Muscle of leg (tissue), 3 donors: ENCODE measurements at regions not wholly inside any gene's neighbourhood (a gene's known extent, or its start where the extent isn't known, plus 50 kb on each side); places are given as distances from the start of the nearest gene placed in this dataset.
"Not testable (repeated sequence)": the region's sequence is repeated elsewhere in the genome, so short reads cannot be mapped to it uniquely, and the experiment has no call there.

ENCODE experiments used
- DNase-seq: peaks from one replicate; pipeline ENCODE4 v3.0.0; 2013
- H3K27ac ChIP-seq: one replicate; pipeline ENCODE4 v1.5.1; 2013; ENCODE audit warnings: mild to moderate bottlenecking, low read length, control low read depth
- H3K27me3 ChIP-seq: one replicate; pipeline ENCODE4 v1.6.1; 2013; ENCODE audit warnings: low read length; ENCODE audit not compliant: control insufficient read depth, insufficient read depth
- H3K36me3 ChIP-seq: one replicate; pipeline ENCODE4 v1.6.1; 2013; ENCODE audit warnings: low read length; ENCODE audit not compliant: control insufficient read depth, insufficient read depth
- H3K4me1 ChIP-seq: one replicate; pipeline ENCODE4 v1.6.1; 2013; ENCODE audit warnings: low read length; ENCODE audit not compliant: control insufficient read depth, insufficient read depth
- H3K4me3 ChIP-seq: one replicate; pipeline ENCODE4 v1.5.1; 2013; ENCODE audit warnings: low read length, control low read depth
- H3K9me3 ChIP-seq: replicated peaks from 2 replicates; pipeline ENCODE4 v1.6.1; 2013; ENCODE audit warnings: low read depth, low read length; ENCODE audit not compliant: control insufficient read depth
- WGBS: methylation state at CpG from one replicate; pipeline ENCODE4 v1.1.5; 2013; ENCODE audit warnings: missing lambda C conversion rate; ENCODE audit not compliant: insufficient coverage; 5-methylcytosine and 5-hydroxymethylcytosine counted together

DNA sequence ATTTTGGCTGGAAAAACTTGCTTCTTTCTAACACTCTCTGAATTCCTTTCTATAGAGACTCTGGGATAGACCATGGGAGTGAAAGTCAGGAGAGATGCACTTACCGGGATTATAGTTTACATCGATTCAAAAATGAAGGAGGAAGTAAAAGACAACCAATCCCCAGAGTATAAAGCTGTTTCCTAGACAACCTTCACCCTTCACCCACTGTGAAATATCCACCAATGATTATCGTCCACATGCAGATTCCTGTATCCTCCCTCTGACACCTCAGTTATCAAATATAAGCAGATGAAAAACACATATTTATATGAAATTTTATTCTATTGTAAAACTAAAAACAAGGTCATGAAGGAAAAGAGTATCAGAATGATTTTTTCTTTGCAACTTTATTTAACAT, 258.8 kb upstream of the GK2 start:
- H3K36me3 ChIP-seq = no peaks in the 10 kb centered on the region
- DNase-seq = no peak
- H3K27me3 ChIP-seq = no peaks in the 10 kb centered on the region
- no CpG with 5 or more reads among the region's 3 CpGs for WGBS
- peaks cover 2% of the 10 kb centered on the region for H3K9me3 ChIP-seq
- no peak overlapping the region for H3K27ac ChIP-seq
- no peak overlapping the region for H3K4me3 ChIP-seq
- H3K4me1 ChIP-seq = no peaks in the 10 kb centered on the region

DNA sequence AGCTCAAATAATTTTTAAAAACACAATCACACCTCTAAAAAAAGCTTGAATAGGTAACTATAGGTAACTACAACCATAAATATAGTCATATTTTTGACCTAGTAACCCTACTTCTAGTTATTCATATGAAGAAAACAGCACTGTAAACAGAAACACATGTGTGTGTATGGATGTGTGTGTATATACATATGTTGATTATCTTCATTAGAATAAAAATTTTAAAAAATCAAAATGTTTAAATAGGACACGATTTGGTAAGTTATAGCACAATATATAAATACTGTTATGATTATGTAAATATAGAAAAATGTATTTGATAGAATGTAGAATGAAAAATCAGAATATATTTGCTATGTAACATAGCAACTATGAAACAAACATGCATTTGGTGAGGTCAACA, 258.1 kb upstream of the GK2 start:
- Histone ChIP-seq H3K4me3 (no peak overlapping the region), H3K9me3 (peaks cover 2% of the 10 kb centered on the region), H3K27ac (no peak overlapping the region), H3K4me1 (no peaks in the 10 kb centered on the region), H3K36me3 (no peaks in the 10 kb centered on the region), H3K27me3 (no peaks in the 10 kb centered on the region)
- no CpG with 5 or more reads among the region's 1 CpG for WGBS
- no peak for DNase-seq

DNA sequence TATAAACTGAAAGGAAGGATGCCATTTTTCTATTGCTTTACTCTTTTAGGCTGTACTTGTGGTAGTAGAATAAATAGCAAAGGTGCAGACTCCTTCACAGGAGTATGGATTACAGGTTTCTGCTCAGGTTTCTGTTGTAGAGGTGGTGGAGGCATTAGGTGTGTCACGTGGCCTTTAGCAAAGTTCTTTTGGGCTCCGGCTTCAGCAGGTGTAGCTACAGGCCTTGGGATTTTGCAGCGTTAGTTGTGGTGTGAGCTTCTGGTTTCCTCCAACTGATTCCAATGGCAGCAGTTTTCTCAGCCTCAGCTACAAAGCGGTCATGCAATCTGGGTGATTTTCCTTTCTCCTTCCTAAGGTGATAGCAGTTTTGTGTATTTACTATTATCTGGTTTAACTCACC, 255.8 kb upstream of the GK2 start:
- Histone ChIP-seq H3K9me3 (peaks cover 2% of the 10 kb centered on the region), H3K27me3 (no peaks in the 10 kb centered on the region), H3K27ac (no peak overlapping the region), H3K36me3 (no peaks in the 10 kb centered on the region), H3K4me1 (no peaks in the 10 kb centered on the region), H3K4me3 (no peak overlapping the region)
- no peak for DNase-seq
- WGBS = no CpG with 5 or more reads among the region's 4 CpGs

DNA sequence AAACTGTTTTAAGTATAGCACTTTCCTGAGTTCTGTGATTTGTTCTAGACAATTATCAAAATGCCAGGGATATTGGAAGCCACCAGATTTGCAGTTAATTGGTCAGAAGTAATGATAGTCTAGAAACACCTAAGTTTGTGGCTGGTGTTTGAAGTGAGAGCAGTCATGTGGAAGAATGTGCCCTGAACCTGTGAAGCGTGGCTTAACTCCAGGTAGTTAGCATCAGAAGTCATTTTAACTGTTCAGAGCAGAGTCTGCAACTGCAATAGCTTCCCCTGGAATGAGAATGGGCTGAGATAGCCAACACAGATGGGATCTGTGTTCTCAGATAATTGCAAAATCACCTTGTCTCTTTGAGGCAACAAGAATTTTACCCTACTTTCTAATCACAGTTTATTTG, 255.1 kb upstream of the GK2 start:
- Histone ChIP-seq H3K4me1 (no peaks in the 10 kb centered on the region), H3K9me3 (no peaks in the 10 kb centered on the region), H3K27ac (no peak overlapping the region), H3K36me3 (no peaks in the 10 kb centered on the region), H3K27me3 (no peaks in the 10 kb centered on the region), H3K4me3 (no peak overlapping the region)
- 50% methylated on average over 1 of the region's 1 CpG for WGBS
- DNase-seq = peak; percentile 29

DNA sequence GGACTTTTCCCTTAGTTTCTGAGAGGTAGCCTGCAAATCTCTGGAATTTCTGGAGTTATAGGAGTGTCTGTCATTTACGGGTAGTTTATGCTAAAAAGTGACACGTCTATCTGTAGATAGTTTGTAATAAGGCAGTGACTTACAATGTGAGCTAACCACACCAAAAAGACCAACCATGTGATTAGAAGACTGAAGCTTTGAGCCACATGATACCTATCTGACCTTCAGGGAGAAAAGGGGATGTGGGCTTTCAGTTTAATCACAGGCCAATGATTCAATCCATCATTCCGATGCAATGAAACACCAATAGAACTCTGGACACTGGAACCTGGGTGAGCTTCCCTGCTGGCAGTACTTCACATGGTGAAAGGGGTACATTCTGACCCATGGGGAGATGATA, 254.6 kb upstream of the GK2 start:
- no CpG with 5 or more reads among the region's 3 CpGs for WGBS
- no peak overlapping the region for H3K27ac ChIP-seq
- no peaks in the 10 kb centered on the region for H3K4me1 ChIP-seq
- no peak overlapping the region for H3K4me3 ChIP-seq
- DNase-seq = no peak
- no peaks in the 10 kb centered on the region for H3K36me3 ChIP-seq
- H3K9me3 ChIP-seq = no peaks in the 10 kb centered on the region
- H3K27me3 ChIP-seq = no peaks in the 10 kb centered on the region

DNA sequence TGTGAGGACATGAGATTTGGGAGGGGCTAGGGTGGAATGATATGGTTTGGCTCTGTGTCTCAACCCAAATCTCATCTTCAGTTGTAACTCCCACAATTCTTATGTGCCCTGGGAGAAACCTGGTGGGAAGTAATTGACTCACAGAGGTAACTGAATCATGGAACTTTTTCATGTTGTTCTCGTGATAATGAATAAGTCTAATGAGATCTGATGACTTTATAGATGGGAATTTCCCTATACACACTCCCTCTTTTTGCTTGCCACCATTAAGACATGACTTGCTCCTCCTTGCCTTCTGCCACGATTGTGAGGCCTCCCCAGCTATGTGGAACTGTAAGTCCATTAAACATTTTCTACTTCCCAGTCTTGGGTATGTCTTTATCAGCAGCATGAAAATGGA, 253.2 kb upstream of the GK2 start:
- DNase-seq = no peak
- H3K4me3 ChIP-seq = no peak overlapping the region
- peaks cover 2% of the 10 kb centered on the region for H3K9me3 ChIP-seq
- no peak overlapping the region for H3K27ac ChIP-seq
- no peaks in the 10 kb centered on the region for H3K27me3 ChIP-seq
- H3K4me1 ChIP-seq = no peaks in the 10 kb centered on the region
- no CpG with 5 or more reads among the region's 2 CpGs for WGBS
- H3K36me3 ChIP-seq = no peaks in the 10 kb centered on the region

DNA sequence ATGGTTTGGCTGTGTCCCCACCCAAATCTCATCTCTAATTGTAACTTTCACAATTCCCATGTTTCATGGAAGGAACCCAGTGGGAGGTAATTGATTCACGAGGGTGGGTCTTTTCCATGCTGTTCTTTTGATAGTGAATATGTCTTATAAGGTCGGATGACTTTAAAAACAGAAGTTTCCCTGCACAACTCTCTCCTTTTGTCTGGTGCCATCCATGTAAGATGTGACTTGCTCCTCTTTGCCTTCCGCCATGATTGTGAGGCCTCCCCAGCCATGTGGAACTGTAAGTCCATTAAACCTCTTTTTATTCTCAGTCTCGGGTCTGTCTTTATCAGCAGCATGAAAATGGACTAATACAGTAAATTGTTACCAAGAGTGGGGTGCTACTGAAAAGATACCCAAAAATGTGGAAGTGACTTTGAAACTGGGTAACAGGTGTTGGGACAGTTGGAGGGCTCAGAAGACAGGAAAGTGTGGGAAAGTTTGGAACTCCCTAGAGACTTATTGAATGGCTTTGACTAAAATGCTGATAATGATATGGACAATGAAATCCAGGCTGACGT, 251.4 kb upstream of the GK2 start:
- DNase-seq, H3K27ac ChIP-seq, H3K4me1 ChIP-seq, H3K9me3 ChIP-seq, H3K4me3 ChIP-seq, H3K36me3 ChIP-seq, H3K27me3 ChIP-seq: not testable (repeated sequence)
- WGBS = 59% methylated on average over 3 of the region's 5 CpGs

DNA sequence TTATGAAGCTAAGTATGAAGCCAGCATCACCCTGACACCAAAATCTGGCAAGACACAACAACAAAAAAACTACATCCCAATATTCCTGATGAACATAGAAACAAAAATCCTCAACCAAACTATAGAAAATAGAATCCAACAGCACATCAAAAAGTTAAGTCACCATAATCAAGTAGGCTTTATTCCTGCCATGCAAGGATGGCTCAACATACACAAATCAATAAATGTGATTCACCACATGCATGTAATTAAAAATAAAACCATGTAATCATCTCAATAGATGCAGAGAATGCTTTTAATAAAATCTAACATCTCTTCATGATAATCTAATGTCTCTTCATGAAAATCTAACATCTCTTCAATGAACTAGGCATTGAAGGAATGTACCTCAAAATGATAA, 249.4 kb upstream of the GK2 start:
- no peak for DNase-seq
- Histone ChIP-seq H3K4me3 (no peak overlapping the region), H3K36me3 (no peaks in the 10 kb centered on the region), H3K27ac (no peak overlapping the region), H3K9me3 (peaks cover 2% of the 10 kb centered on the region), H3K27me3 (no peaks in the 10 kb centered on the region), H3K4me1 (no peaks in the 10 kb centered on the region)

DNA sequence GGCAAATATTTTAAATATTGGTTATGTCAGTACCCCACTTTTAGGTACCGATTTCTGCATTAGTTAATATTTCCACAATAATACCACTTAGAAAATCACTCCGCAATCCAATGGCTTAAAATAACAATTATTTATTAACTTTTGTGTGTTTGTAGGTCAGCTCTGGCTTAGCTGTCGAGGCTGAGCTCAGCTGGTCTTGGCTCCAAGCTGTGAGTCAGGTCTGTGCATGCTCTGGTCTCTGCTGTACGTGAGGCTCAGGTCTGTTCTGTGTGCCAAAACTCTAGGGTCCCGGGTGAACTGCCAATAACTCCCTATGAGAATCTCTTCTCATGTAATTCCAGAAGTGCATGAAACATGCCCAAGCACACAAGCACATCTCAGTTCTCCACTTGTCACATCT, 245.8 kb upstream of the GK2 start:
- Histone ChIP-seq H3K9me3 (peaks cover 2% of the 10 kb centered on the region), H3K27ac (no peak overlapping the region), H3K36me3 (no peaks in the 10 kb centered on the region), H3K4me3 (no peak overlapping the region), H3K4me1 (no peaks in the 10 kb centered on the region), H3K27me3 (no peaks in the 10 kb centered on the region)
- peak; percentile 27 for DNase-seq
- WGBS = 46% methylated on average over 3 of the region's 5 CpGs

DNA sequence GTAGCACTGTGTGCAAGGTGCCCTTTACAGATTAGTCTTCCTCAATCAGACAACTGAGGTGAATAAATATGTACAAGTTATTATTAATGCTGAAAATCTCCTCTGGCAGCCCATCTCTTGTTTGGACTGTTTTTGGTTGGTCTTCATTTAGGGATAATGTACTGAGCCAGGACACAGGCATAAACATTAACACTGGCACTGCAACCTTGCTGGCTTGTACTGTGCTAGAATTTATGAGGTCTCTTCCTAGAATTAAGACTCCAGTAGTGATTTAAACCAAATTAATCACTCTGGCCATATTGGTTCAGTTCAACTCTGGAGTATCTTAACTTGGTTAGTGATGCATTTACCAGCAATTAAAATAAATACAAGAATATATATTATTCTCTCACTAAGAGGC, 244.7 kb upstream of the GK2 start:
- H3K27ac ChIP-seq = no peak overlapping the region
- H3K4me1 ChIP-seq = no peaks in the 10 kb centered on the region
- DNase-seq = no peak
- H3K4me3 ChIP-seq = no peak overlapping the region
- H3K9me3 ChIP-seq = peaks cover 2% of the 10 kb centered on the region
- H3K36me3 ChIP-seq = no peaks in the 10 kb centered on the region
- H3K27me3 ChIP-seq = no peaks in the 10 kb centered on the region

DNA sequence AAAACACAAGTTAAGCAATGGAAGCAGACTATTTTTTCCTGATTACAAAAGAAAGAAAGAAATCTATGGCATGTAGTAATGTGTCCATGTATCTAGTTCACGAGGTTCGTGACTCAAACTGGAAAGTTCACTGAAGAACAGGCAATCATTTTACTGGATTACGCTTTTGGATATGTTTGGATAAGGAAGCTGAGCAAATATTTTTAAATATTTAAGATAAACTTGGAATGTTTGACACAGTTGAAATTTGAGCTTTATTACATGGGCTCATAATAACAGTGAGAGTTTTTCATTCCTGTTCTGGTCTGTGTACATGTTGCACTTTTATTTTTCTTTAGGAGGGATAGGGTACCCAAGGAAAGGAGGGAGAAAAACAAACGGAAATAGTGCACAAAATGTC, 244.2 kb upstream of the GK2 start:
- no peak overlapping the region for H3K4me3 ChIP-seq
- peak; percentile 40 for DNase-seq
- peaks cover under 1% of the 10 kb centered on the region for H3K9me3 ChIP-seq
- H3K27me3 ChIP-seq = no peaks in the 10 kb centered on the region
- no peaks in the 10 kb centered on the region for H3K36me3 ChIP-seq
- 33% methylated on average over 1 of the region's 4 CpGs for WGBS
- no peaks in the 10 kb centered on the region for H3K4me1 ChIP-seq
- no peak overlapping the region for H3K27ac ChIP-seq
